Retinal pigment epithelial cell (primary cell): ENCODE measurements at regions not wholly inside any gene's neighbourhood (a gene's known extent, or its start where the extent isn't known, plus 50 kb on each side); places are given as distances from the start of the nearest gene placed in this dataset.

ENCODE experiments used
- DNase-seq: peaks from one replicate; pipeline ENCODE4 v3.0.0-alpha.2; 2010; ENCODE audit warnings: low read depth
- H3K4me3 ChIP-seq: 2 replicates; pipeline ENCODE4 v1.5.1; 2011; ENCODE audit warnings: mild to moderate bottlenecking, low read length, control low read depth, moderate library complexity
- CTCF ChIP-seq: conservative IDR thresholded peaks from 2 replicates; pipeline ENCODE4 v1.5.1; 2011; ENCODE audit warnings: low read depth, low read length, control low read depth, inconsistent platforms

- DNase-seq = no peak
- TF ChIP-seq CTCF = no peak
These were observed 193.9 kb upstream of the TOPAZ1 start for GRCh38 chr3:44047796-44048195.

GRCh38 chr3:44048196-44048924 lies 193.3 kb upstream of the TOPAZ1 start:
- DNase-seq = peak; percentile 44
- no peak overlapping the region for H3K4me3 ChIP-seq
- no peak for TF ChIP-seq CTCF

More at GRCh38 chr3:44047796-44048195, 193.9 kb upstream of the TOPAZ1 start:
- no peak overlapping the region for H3K4me3 ChIP-seq

- no peak overlapping the region for H3K4me3 ChIP-seq
- no peak for TF ChIP-seq CTCF
- DNase-seq = no peak
These were observed 192.7 kb upstream of the TOPAZ1 start for GRCh38 chr3:44048949-44049348.

GRCh38 chr3:44050101-44050500 lies 191.6 kb upstream of the TOPAZ1 start:
- no peak for TF ChIP-seq CTCF
- no peak overlapping the region for H3K4me3 ChIP-seq
- no peak for DNase-seq

- H3K4me3 ChIP-seq = no peak overlapping the region
- TF ChIP-seq CTCF = no peak
- DNase-seq = no peak
These were observed 190.8 kb upstream of the TOPAZ1 start for GRCh38 chr3:44050867-44051266.

GRCh38 chr3:44055951-44056350 lies 185.7 kb upstream of the TOPAZ1 start:
- no peak overlapping the region for H3K4me3 ChIP-seq
- DNase-seq = no peak
- no peak for TF ChIP-seq CTCF
